ENCODE measurements at regions not wholly inside any gene's neighbourhood (a gene's known extent, or its start where the extent isn't known, plus 50 kb on each side); places are given as distances from the start of the nearest gene placed in this dataset.

DNA sequence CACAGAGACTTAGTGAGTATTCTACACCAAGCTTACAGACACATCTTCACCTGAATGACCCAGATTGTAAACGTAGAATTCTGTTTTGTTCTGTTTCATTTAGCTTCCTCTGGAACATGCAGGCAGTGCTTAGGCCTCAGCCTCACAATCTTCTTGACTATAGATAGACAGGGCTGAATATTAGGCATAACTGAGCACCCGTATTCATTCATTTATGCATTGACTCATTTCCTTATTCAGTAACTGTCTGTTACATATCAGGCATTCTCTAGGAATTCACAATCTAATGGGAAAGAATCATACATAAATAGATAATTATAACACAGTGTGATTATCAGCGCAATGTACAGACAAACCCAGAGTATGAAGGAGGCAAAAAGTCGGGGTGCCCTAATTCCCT lies 124.9 kb upstream of the ETAA1 start:
- H4K20me1 ChIP-seq (ENCODE audit: insufficient read depth): no peaks in the 10 kb centered on the region
- no peaks in the 10 kb centered on the region for H3K27me3 ChIP-seq (ENCODE audit: insufficient read depth, low read depth, low read length)
- H3K4me2 ChIP-seq (ENCODE audit: low read length): no peak overlapping the region
- no peaks in the 10 kb centered on the region for H3K36me3 ChIP-seq (ENCODE audit: insufficient read depth, low read length)
- H3K79me2 ChIP-seq (replicated peaks; ENCODE audit: insufficient read depth, low read length): no peaks in the 10 kb centered on the region
- H3K27ac ChIP-seq (ENCODE audit: low read length): no peak overlapping the region
- no peak overlapping the region for H3K9ac ChIP-seq (ENCODE audit: low read length)
- no peak overlapping the region for H2AFZ ChIP-seq (ENCODE audit: low read depth, low read length)
- H3K9me2 ChIP-seq (ENCODE audit: insufficient read depth, low read length): no peaks in the 10 kb centered on the region
- no peaks in the 10 kb centered on the region for H3K9me3 ChIP-seq (ENCODE audit: low read length)
- H3F3A ChIP-seq (ENCODE audit: insufficient read depth, low read length, poor library complexity, severe bottlenecking): no peaks in the 10 kb centered on the region
- TF ChIP-seq SMC3 (conservative IDR thresholded peaks at IDR 0.05; ENCODE audit: poor library complexity) (no peak), EZH2 (IDR thresholded peaks at IDR 0.05; ENCODE audit: borderline replicate concordance, insufficient read depth, low read length, poor library complexity, severe bottlenecking) (no peak), MXI1 (conservative IDR thresholded peaks at IDR 0.05; ENCODE audit: poor library complexity, severe bottlenecking) (no peak), RAD21 (conservative IDR thresholded peaks at IDR 0.05) (no peak), EP300 (conservative IDR thresholded peaks at IDR 0.05; ENCODE audit: poor library complexity, severe bottlenecking) (no peak), TAF1 (IDR thresholded peaks at IDR 0.05; ENCODE audit: low read depth) (no peak), POLR2AphosphoS5 (IDR thresholded peaks at IDR 0.05) (no peak)
- TF ChIP-seq, protein P1, sequence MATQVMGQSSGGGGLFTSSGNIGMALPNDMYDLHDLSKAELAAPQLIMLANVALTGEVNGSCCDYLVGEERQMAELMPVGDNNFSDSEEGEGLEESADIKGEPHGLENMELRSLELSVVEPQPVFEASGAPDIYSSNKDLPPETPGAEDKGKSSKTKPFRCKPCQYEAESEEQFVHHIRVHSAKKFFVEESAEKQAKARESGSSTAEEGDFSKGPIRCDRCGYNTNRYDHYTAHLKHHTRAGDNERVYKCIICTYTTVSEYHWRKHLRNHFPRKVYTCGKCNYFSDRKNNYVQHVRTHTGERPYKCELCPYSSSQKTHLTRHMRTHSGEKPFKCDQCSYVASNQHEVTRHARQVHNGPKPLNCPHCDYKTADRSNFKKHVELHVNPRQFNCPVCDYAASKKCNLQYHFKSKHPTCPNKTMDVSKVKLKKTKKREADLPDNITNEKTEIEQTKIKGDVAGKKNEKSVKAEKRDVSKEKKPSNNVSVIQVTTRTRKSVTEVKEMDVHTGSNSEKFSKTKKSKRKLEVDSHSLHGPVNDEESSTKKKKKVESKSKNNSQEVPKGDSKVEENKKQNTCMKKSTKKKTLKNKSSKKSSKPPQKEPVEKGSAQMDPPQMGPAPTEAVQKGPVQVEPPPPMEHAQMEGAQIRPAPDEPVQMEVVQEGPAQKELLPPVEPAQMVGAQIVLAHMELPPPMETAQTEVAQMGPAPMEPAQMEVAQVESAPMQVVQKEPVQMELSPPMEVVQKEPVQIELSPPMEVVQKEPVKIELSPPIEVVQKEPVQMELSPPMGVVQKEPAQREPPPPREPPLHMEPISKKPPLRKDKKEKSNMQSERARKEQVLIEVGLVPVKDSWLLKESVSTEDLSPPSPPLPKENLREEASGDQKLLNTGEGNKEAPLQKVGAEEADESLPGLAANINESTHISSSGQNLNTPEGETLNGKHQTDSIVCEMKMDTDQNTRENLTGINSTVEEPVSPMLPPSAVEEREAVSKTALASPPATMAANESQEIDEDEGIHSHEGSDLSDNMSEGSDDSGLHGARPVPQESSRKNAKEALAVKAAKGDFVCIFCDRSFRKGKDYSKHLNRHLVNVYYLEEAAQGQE (IDR thresholded peaks at IDR 0.05; ENCODE audit: borderline replicate concordance): no peak
- TF ChIP-seq, protein P2, sequence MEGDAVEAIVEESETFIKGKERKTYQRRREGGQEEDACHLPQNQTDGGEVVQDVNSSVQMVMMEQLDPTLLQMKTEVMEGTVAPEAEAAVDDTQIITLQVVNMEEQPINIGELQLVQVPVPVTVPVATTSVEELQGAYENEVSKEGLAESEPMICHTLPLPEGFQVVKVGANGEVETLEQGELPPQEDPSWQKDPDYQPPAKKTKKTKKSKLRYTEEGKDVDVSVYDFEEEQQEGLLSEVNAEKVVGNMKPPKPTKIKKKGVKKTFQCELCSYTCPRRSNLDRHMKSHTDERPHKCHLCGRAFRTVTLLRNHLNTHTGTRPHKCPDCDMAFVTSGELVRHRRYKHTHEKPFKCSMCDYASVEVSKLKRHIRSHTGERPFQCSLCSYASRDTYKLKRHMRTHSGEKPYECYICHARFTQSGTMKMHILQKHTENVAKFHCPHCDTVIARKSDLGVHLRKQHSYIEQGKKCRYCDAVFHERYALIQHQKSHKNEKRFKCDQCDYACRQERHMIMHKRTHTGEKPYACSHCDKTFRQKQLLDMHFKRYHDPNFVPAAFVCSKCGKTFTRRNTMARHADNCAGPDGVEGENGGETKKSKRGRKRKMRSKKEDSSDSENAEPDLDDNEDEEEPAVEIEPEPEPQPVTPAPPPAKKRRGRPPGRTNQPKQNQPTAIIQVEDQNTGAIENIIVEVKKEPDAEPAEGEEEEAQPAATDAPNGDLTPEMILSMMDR (IDR thresholded peaks at IDR 0.05; ENCODE audit: poor library complexity, severe bottlenecking): no peak
- H3K4me3 ChIP-seq (ENCODE audit: low read length): no peak overlapping the region

DNA sequence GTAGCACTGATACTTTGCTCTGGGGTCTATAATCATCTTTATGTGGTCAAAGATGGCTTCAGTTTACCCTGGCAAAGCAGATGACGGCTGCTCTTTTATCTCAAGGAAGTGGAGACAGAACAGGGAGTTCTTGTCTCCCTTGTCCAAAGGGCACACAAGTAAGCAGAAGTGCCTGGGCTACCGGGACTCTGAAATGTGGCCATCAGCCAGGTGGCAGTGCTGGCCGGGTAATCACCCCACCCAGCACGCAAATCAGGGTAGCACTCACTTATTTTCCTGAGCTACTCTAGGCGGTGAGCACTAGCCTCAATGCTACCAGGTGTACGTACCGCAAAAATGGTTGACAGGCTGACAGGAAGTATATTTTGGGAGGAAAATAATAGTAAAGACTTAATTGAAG lies 119.7 kb upstream of the ETAA1 start:
- no peaks in the 10 kb centered on the region for H3K36me3 ChIP-seq (ENCODE audit: insufficient read depth, low read length)
- H4K20me1 ChIP-seq (ENCODE audit: insufficient read depth): no peaks in the 10 kb centered on the region
- no peaks in the 10 kb centered on the region for H3F3A ChIP-seq (ENCODE audit: insufficient read depth, low read length, poor library complexity, severe bottlenecking)
- H3K79me2 ChIP-seq (replicated peaks; ENCODE audit: insufficient read depth, low read length): no peaks in the 10 kb centered on the region
- no peak overlapping the region for H3K9ac ChIP-seq (ENCODE audit: low read length)
- no peaks in the 10 kb centered on the region for H3K27me3 ChIP-seq (ENCODE audit: insufficient read depth, low read depth, low read length)
- H3K27ac ChIP-seq (ENCODE audit: low read length): no peak overlapping the region
- no peaks in the 10 kb centered on the region for H3K9me3 ChIP-seq (ENCODE audit: low read length)
- H3K9me2 ChIP-seq (ENCODE audit: insufficient read depth, low read length): no peaks in the 10 kb centered on the region
- TF ChIP-seq POLR2AphosphoS5 (IDR thresholded peaks at IDR 0.05) (no peak), EZH2 (IDR thresholded peaks at IDR 0.05; ENCODE audit: borderline replicate concordance, insufficient read depth, low read length, poor library complexity, severe bottlenecking) (no peak), MXI1 (conservative IDR thresholded peaks at IDR 0.05; ENCODE audit: poor library complexity, severe bottlenecking) (no peak), TAF1 (IDR thresholded peaks at IDR 0.05; ENCODE audit: low read depth) (no peak), RAD21 (conservative IDR thresholded peaks at IDR 0.05) (no peak), SMC3 (conservative IDR thresholded peaks at IDR 0.05; ENCODE audit: poor library complexity) (no peak), EP300 (conservative IDR thresholded peaks at IDR 0.05; ENCODE audit: poor library complexity, severe bottlenecking) (no peak)
- TF ChIP-seq, protein P2 (IDR thresholded peaks at IDR 0.05; ENCODE audit: poor library complexity, severe bottlenecking): no peak
- TF ChIP-seq, protein P1 (IDR thresholded peaks at IDR 0.05; ENCODE audit: borderline replicate concordance): no peak
- no peak overlapping the region for H3K4me2 ChIP-seq (ENCODE audit: low read length)
- no peak overlapping the region for H2AFZ ChIP-seq (ENCODE audit: low read depth, low read length)
- H3K4me3 ChIP-seq (ENCODE audit: low read length): no peak overlapping the region
